Activated CD8-positive, alpha-beta memory T cell treated with anti-CD3 and anti-CD28 coated beads for 1 hour (primary cell): ENCODE measurements at regions not wholly inside any gene's neighbourhood (a gene's known extent, or its start where the extent isn't known, plus 50 kb on each side); places are given as distances from the start of the nearest gene placed in this dataset.

ENCODE experiments used
- DNase-seq, 2 donors: peaks; one replicate each; pipeline ENCODE4 v3.0.0-alpha.2; 2020; ENCODE audit warnings: low read depth in 1 of 2; ENCODE audit errors: extremely low read depth in 1 of 2

GRCh38 chr2:195414537-195415100 lies 242.4 kb upstream of the SLC39A10 start:
- DNase-seq = no peak

- no peak for DNase-seq
Measured at GRCh38 chr2:195413944-195414343, 243.1 kb upstream of the SLC39A10 start.

GRCh38 chr2:195413422-195413821 lies 243.6 kb upstream of the SLC39A10 start:
- DNase-seq = no peak

GRCh38 chr2:195411219-195411687 lies 245.8 kb upstream of the SLC39A10 start:
- no peak for DNase-seq

GRCh38 chr2:195410074-195410671 lies 246.9 kb upstream of the SLC39A10 start:
- DNase-seq = no peak

GRCh38 chr2:195408811-195409210 lies 248.2 kb upstream of the SLC39A10 start:
- DNase-seq = no peak

GRCh38 chr2:195408196-195408595 lies 248.8 kb upstream of the SLC39A10 start:
- no peak for DNase-seq

- no peak for DNase-seq
Measured at GRCh38 chr2:195407783-195408182, 249.2 kb upstream of the SLC39A10 start.

- no peak for DNase-seq
Measured at GRCh38 chr2:195406886-195407603, 250.0 kb upstream of the SLC39A10 start.

- DNase-seq = no peak
Measured at GRCh38 chr2:195404651-195405050, 252.4 kb upstream of the SLC39A10 start.

GRCh38 chr2:195396479-195396878 lies 260.5 kb upstream of the SLC39A10 start:
- no peak for DNase-seq

GRCh38 chr2:195395362-195395761 lies 261.7 kb upstream of the SLC39A10 start:
- DNase-seq = no peak

GRCh38 chr2:195392446-195393336 lies 264.3 kb upstream of the SLC39A10 start:
- no peak for DNase-seq

GRCh38 chr2:195390686-195391321 lies 266.2 kb upstream of the SLC39A10 start:
- DNase-seq = no peak

GRCh38 chr2:195388028-195388427 lies 269.0 kb upstream of the SLC39A10 start:
- DNase-seq = no peak

- DNase-seq = no peak
Measured at GRCh38 chr2:195382186-195382585, 274.8 kb upstream of the SLC39A10 start.

- DNase-seq = no peak
Measured at GRCh38 chr2:195370167-195370943, 286.7 kb upstream of the SLC39A10 start.

- no peak for DNase-seq
Measured at GRCh38 chr2:195369218-195369587, 287.8 kb upstream of the SLC39A10 start.

GRCh38 chr2:195368249-195369217 lies 288.5 kb upstream of the SLC39A10 start:
- DNase-seq = no peak
